Endothelial cell of umbilical vein (primary cell): ENCODE measurements at regions not wholly inside any gene's neighbourhood (a gene's known extent, or its start where the extent isn't known, plus 50 kb on each side); places are given as distances from the start of the nearest gene placed in this dataset.

Source experiments
- BruUV-seq: library from RNA; stranded (reverse); fragments of 400-500 nt; replicated peaks from 2 replicates; lab custom pipeline; 2021; lab: Mats Ljungman, UMichigan
- CTCF ChIA-PET: fragments of 300-600, 350-600 bp; sonication (Branson Sonifier 250); formaldehyde crosslinking; loops from one replicate; lab custom pipeline; 2021; ENCODE audit warnings: antibody characterized with exemption, inconsistent platforms; lab: Charles Lee
- POLR2A ChIA-PET: fragments of 300-600, 350-600 bp; sonication (Branson Sonifier 250); formaldehyde crosslinking; loops from one replicate; lab custom pipeline; 2021; ENCODE audit warnings: antibody characterized with exemption, inconsistent platforms; lab: Charles Lee
- DNase-seq: peaks from one replicate; pipeline ENCODE4 v3.0.0-alpha.2; 2011; ENCODE audit warnings: low read depth, low spot score
- FAIRE-seq: peaks from 2 replicates; lab custom pipeline; 2011; peaks lifted over from hg19 to GRCh38; lab: Jason Lieb, UNC
- H2AFZ ChIP-seq: 2 replicates; pipeline ENCODE4 v1.6.0; 2012; ENCODE audit warnings: low read depth, low read length, control low read depth, inconsistent platforms
- H3K27ac ChIP-seq: 2 replicates; pipeline ENCODE4 v1.5.1; 2011; ENCODE audit warnings: low read depth, mild to moderate bottlenecking, control low read depth, low read length, moderate library complexity; ENCODE audit not compliant: insufficient read depth
- H3K27me3 ChIP-seq, 2 experiments: 2 replicates each; pipeline versions ENCODE4 v1.6.0 to v1.6.1; 2011; ENCODE audit warnings: low read length in 2 of 2, mixed read lengths in 1 of 2; ENCODE audit not compliant: control insufficient read depth in 2 of 2, insufficient read depth in 2 of 2
- H3K36me3 ChIP-seq, 2 experiments: 2 replicates in 1 of 2; 3 replicates in 1 of 2; pipeline ENCODE4 v1.5.1; 2011; ENCODE audit warnings: low read length in 2 of 2, mild to moderate bottlenecking in 1 of 2, moderate library complexity in 1 of 2; ENCODE audit not compliant: control insufficient read depth in 2 of 2, insufficient read depth in 2 of 2; ENCODE audit errors: extremely low read depth in 1 of 2
- H3K4me1 ChIP-seq: 3 replicates; pipeline ENCODE4 v1.5.1; 2011; ENCODE audit warnings: mild to moderate bottlenecking, low read length; ENCODE audit not compliant: control insufficient read depth, insufficient read depth; ENCODE audit errors: extremely low read depth
- H3K4me2 ChIP-seq: 2 replicates; pipeline ENCODE4 v1.6.1; 2011; ENCODE audit warnings: low read length, control low read depth, mixed read lengths; ENCODE audit not compliant: insufficient read depth
- H3K4me3 ChIP-seq, 3 experiments: fragments of 200-600 bp in 1 of 3; sonication (generic), shearing (Covaris generic) in 1 of 3; replicated peaks in 1 of 3; 2 replicates each; pipeline ENCODE4 v1.5.1; 2011 to 2016; ENCODE audit warnings: control low read depth in 3 of 3, low read length in 3 of 3, mild to moderate bottlenecking in 2 of 3, inconsistent platforms in 1 of 3, low read depth in 1 of 3, moderate library complexity in 1 of 3; ENCODE audit not compliant: insufficient read depth in 1 of 3
- H3K79me2 ChIP-seq: 2 replicates; pipeline ENCODE4 v1.6.0; 2012; ENCODE audit warnings: low read length, inconsistent platforms; ENCODE audit not compliant: control insufficient read depth, insufficient read depth
- H3K9ac ChIP-seq: replicated peaks from 2 replicates; pipeline ENCODE3; 2011; ENCODE audit warnings: low read length, control low read depth; ENCODE audit not compliant: insufficient read depth; ENCODE audit errors: extremely low read depth
- H3K9me1 ChIP-seq: replicated peaks from 3 replicates; pipeline ENCODE4 v1.6.0; 2011; ENCODE audit warnings: mild to moderate bottlenecking, low read length; ENCODE audit not compliant: control insufficient read depth, insufficient read depth; ENCODE audit errors: extremely low read depth
- H3K9me3 ChIP-seq: replicated peaks from 2 replicates; pipeline ENCODE4 v1.5.1; 2012; ENCODE audit warnings: low read length, inconsistent platforms; ENCODE audit not compliant: control insufficient read depth, insufficient read depth
- H4K20me1 ChIP-seq: replicated peaks from 2 replicates; pipeline ENCODE3; 2011; ENCODE audit warnings: mild to moderate bottlenecking, low read length; ENCODE audit not compliant: control insufficient read depth, insufficient read depth; ENCODE audit errors: extremely low read depth
- CTCF ChIP-seq, 2 donors: IDR thresholded peaks; 1 replicate in 1 of 2; 2 replicates in 1 of 2; pipeline ENCODE4 v1.5.1; 2011; ENCODE audit warnings: low read length in 2 of 2, mild to moderate bottlenecking in 2 of 2, moderate library complexity in 2 of 2, control low read depth in 1 of 2, inconsistent platforms in 1 of 2, low read depth in 1 of 2; ENCODE audit not compliant: insufficient read depth in 1 of 2; ENCODE audit errors: extremely low read depth in 1 of 2
- EZH2 ChIP-seq: IDR thresholded peaks from 2 replicates; pipeline ENCODE4 v1.6.1; 2012; ENCODE audit warnings: borderline replicate concordance, low read depth, mild to moderate bottlenecking, moderate library complexity, low read length, inconsistent platforms; ENCODE audit not compliant: severe bottlenecking
- FOS ChIP-seq: IDR thresholded peaks from 2 replicates; pipeline ENCODE4 v1.6.1; 2011; ENCODE audit warnings: mild to moderate bottlenecking, low read length, moderate library complexity, borderline replicate concordance; ENCODE audit not compliant: insufficient read depth
- GATA2 ChIP-seq: IDR thresholded peaks from 2 replicates; pipeline ENCODE4 v1.7.0; 2011; ENCODE audit warnings: low read depth, mild to moderate bottlenecking, moderate library complexity, mixed read lengths, low read length; ENCODE audit not compliant: insufficient read length, insufficient read depth
- JUN ChIP-seq: IDR thresholded peaks from 2 replicates; pipeline ENCODE4 v1.6.1; 2011; ENCODE audit warnings: borderline replicate concordance, low read depth; ENCODE audit not compliant: insufficient read length, insufficient read depth
- MAX ChIP-seq: IDR thresholded peaks from 2 replicates; pipeline ENCODE4 v1.6.1; 2011; ENCODE audit not compliant: insufficient read depth, insufficient read length
- MYC ChIP-seq: IDR thresholded peaks from one replicate; pipeline ENCODE4 v1.6.1; 2011; ENCODE audit warnings: mild to moderate bottlenecking, low read depth, low read length
- POLR2A ChIP-seq: IDR thresholded peaks from 2 replicates; pipeline ENCODE4 v1.6.1; 2012; ENCODE audit warnings: low read depth, mild to moderate bottlenecking, control low read depth, low read length
- POLR2AphosphoS5 ChIP-seq: IDR thresholded peaks from 2 replicates; pipeline ENCODE4 v1.6.1; 2012; ENCODE audit warnings: low read depth, mild to moderate bottlenecking, control low read depth, low read length, moderate library complexity; ENCODE audit not compliant: insufficient read depth
- dilution Hi-C: fragments of 300-500 bp; cut with MboI; formaldehyde crosslinking; loops from one replicate; pipeline ENCODE4 v1.15.0; 2019; ENCODE audit warnings: low sequenced_read_pairs; ENCODE audit not compliant: extremely low pct_ligation_motif_present
- intact Hi-C: fragments of 100-400 bp; cut with micrococcal nuclease; formaldehyde crosslinking; loops from one replicate; pipeline ENCODE4 v1.10.0; 2022

GRCh38 chr17:14432079-14432478 lies 131.2 kb downstream of the HS3ST3B1 start:
- no peaks in the 10 kb centered on the region for H3K9me1 ChIP-seq
- H2AFZ ChIP-seq, result no peak overlapping the region
- no peak for TF ChIP-seq POLR2AphosphoS5
- no peak for TF ChIP-seq EZH2
- TF ChIP-seq CTCF (IDR thresholded peaks at IDR 0.05; ENCODE audit: extremely low read depth in 1 of 2, insufficient read depth in 1 of 2, low read depth in 1 of 2, low read length in 2 of 2), result no peak
- TF ChIP-seq MAX, result no peak
- TF ChIP-seq GATA2, result no peak
- no peak for TF ChIP-seq POLR2A
- no peak for TF ChIP-seq JUN
- TF ChIP-seq FOS, result no peak
- no peak for TF ChIP-seq MYC
- H3K79me2 ChIP-seq, result no peaks in the 10 kb centered on the region
- H3K4me3 ChIP-seq, result no peak overlapping the region
- dilution Hi-C loops, result no loop called here
- no peaks in the 10 kb centered on the region for H3K4me1 ChIP-seq
- ChIA-PET CTCF (no interaction called here), POLR2A (no interaction called here)
- no peak for FAIRE-seq
- no TSS peak for BruUV-seq
- H3K9me3 ChIP-seq, result no peaks in the 10 kb centered on the region
- intact Hi-C loops, result no loop called here
- H3K27ac ChIP-seq, result no peak overlapping the region
- H4K20me1 ChIP-seq, result no peaks in the 10 kb centered on the region
- H3K27me3 ChIP-seq, result no peaks in the 10 kb centered on the region
- H3K36me3 ChIP-seq, result no peaks in the 10 kb centered on the region
- no peak overlapping the region for H3K4me2 ChIP-seq
- no peak overlapping the region for H3K9ac ChIP-seq
- no peak for DNase-seq
